ENCODE measurements at regions not wholly inside any gene's neighbourhood (a gene's known extent, or its start where the extent isn't known, plus 50 kb on each side); places are given as distances from the start of the nearest gene placed in this dataset.

DNA sequence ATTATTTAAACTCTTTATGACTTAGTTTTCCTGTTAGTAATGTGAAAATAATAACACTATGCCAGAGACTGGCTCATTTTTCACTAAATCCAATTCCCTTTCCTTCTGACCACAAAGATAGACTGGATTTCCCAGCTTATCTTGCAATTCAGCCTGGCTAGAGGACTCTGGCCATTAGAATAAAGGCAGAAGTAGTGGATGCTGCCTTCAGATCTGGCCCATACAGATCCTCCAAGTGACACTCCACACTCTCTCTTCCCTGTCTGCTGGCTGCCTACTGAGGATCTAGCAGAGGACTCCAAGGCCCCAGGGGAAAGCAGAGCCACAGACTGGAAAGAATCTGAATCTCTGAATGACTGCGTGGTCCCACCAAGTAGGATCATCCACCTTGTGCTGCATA is 188.8 kb upstream of the LMNTD1 start:
- TF ChIP-seq, protein P1, sequence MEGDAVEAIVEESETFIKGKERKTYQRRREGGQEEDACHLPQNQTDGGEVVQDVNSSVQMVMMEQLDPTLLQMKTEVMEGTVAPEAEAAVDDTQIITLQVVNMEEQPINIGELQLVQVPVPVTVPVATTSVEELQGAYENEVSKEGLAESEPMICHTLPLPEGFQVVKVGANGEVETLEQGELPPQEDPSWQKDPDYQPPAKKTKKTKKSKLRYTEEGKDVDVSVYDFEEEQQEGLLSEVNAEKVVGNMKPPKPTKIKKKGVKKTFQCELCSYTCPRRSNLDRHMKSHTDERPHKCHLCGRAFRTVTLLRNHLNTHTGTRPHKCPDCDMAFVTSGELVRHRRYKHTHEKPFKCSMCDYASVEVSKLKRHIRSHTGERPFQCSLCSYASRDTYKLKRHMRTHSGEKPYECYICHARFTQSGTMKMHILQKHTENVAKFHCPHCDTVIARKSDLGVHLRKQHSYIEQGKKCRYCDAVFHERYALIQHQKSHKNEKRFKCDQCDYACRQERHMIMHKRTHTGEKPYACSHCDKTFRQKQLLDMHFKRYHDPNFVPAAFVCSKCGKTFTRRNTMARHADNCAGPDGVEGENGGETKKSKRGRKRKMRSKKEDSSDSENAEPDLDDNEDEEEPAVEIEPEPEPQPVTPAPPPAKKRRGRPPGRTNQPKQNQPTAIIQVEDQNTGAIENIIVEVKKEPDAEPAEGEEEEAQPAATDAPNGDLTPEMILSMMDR (IDR thresholded peaks at IDR 0.05; ENCODE audit: low read depth, low read length, missing input control), result no peak
- TF ChIP-seq EGR1 (IDR thresholded peaks at IDR 0.05; ENCODE audit: low read depth in 2 of 2) (no peak), RAD21 (IDR thresholded peaks at IDR 0.05) (no peak), YY1 (IDR thresholded peaks at IDR 0.05) (no peak)
- TF ChIP-seq, protein P2, sequence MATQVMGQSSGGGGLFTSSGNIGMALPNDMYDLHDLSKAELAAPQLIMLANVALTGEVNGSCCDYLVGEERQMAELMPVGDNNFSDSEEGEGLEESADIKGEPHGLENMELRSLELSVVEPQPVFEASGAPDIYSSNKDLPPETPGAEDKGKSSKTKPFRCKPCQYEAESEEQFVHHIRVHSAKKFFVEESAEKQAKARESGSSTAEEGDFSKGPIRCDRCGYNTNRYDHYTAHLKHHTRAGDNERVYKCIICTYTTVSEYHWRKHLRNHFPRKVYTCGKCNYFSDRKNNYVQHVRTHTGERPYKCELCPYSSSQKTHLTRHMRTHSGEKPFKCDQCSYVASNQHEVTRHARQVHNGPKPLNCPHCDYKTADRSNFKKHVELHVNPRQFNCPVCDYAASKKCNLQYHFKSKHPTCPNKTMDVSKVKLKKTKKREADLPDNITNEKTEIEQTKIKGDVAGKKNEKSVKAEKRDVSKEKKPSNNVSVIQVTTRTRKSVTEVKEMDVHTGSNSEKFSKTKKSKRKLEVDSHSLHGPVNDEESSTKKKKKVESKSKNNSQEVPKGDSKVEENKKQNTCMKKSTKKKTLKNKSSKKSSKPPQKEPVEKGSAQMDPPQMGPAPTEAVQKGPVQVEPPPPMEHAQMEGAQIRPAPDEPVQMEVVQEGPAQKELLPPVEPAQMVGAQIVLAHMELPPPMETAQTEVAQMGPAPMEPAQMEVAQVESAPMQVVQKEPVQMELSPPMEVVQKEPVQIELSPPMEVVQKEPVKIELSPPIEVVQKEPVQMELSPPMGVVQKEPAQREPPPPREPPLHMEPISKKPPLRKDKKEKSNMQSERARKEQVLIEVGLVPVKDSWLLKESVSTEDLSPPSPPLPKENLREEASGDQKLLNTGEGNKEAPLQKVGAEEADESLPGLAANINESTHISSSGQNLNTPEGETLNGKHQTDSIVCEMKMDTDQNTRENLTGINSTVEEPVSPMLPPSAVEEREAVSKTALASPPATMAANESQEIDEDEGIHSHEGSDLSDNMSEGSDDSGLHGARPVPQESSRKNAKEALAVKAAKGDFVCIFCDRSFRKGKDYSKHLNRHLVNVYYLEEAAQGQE (IDR thresholded peaks at IDR 0.05), result no peak

Data from liver (tissue), 3 donors.